WERI-Rb-1 (cell line): ENCODE measurements at regions not wholly inside any gene's neighbourhood (a gene's known extent, or its start where the extent isn't known, plus 50 kb on each side); places are given as distances from the start of the nearest gene placed in this dataset.

Experiments
- DNase-seq: peaks from one replicate; pipeline ENCODE4 v3.0.0-alpha.2; 2020
- H3K27ac ChIP-seq: fragments of 250-450 bp; sonication (Bioruptor Pico); 2 replicates; pipeline ENCODE4 v1.5.1; 2020; ENCODE audit warnings: mild to moderate bottlenecking, moderate library complexity
- H3K27me3 ChIP-seq: fragments of 250-450 bp; sonication (Bioruptor Pico); 2 replicates; pipeline ENCODE4 v1.5.1; 2021; ENCODE audit warnings: mild to moderate bottlenecking, low read depth, moderate library complexity; ENCODE audit not compliant: insufficient read depth, severe bottlenecking
- H3K36me3 ChIP-seq: fragments of 250-450 bp; sonication (Bioruptor Pico); 2 replicates; pipeline ENCODE4 v1.5.1; 2020; ENCODE audit warnings: mild to moderate bottlenecking, moderate library complexity
- H3K4me3 ChIP-seq: 2 replicates; pipeline ENCODE4 v1.5.1; 2011; ENCODE audit warnings: low read depth, mild to moderate bottlenecking, control low read depth, low read length
- H3K9me3 ChIP-seq: fragments of 250-450 bp; sonication (Bioruptor Pico); 2 replicates; pipeline ENCODE4 v1.5.1; 2021; ENCODE audit warnings: mild to moderate bottlenecking, moderate library complexity; ENCODE audit not compliant: severe bottlenecking
- TF ChIP-seq, protein P1 (sequence below): IDR thresholded peaks from 2 replicates; pipeline ENCODE4 v1.5.1; 2011; ENCODE audit warnings: low read depth, mild to moderate bottlenecking, control low read depth, inconsistent platforms, low read length

GRCh38 chr12:12019881-12020280 lies 50.9 kb upstream of the BCL2L14 start:
- TF ChIP-seq, protein P1, sequence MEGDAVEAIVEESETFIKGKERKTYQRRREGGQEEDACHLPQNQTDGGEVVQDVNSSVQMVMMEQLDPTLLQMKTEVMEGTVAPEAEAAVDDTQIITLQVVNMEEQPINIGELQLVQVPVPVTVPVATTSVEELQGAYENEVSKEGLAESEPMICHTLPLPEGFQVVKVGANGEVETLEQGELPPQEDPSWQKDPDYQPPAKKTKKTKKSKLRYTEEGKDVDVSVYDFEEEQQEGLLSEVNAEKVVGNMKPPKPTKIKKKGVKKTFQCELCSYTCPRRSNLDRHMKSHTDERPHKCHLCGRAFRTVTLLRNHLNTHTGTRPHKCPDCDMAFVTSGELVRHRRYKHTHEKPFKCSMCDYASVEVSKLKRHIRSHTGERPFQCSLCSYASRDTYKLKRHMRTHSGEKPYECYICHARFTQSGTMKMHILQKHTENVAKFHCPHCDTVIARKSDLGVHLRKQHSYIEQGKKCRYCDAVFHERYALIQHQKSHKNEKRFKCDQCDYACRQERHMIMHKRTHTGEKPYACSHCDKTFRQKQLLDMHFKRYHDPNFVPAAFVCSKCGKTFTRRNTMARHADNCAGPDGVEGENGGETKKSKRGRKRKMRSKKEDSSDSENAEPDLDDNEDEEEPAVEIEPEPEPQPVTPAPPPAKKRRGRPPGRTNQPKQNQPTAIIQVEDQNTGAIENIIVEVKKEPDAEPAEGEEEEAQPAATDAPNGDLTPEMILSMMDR, result no peak
- no peak overlapping the region for H3K27ac ChIP-seq
- H3K36me3 ChIP-seq, result no peaks in the 10 kb centered on the region
- H3K9me3 ChIP-seq, result no peaks in the 10 kb centered on the region
- no peak overlapping the region for H3K4me3 ChIP-seq
- no peaks in the 10 kb centered on the region for H3K27me3 ChIP-seq
- no peak for DNase-seq

- no peak overlapping the region for H3K4me3 ChIP-seq
- DNase-seq, result no peak
- H3K27ac ChIP-seq, result no peak overlapping the region
- no peaks in the 10 kb centered on the region for H3K9me3 ChIP-seq
- no peaks in the 10 kb centered on the region for H3K36me3 ChIP-seq
- H3K27me3 ChIP-seq, result no peaks in the 10 kb centered on the region
- TF ChIP-seq, protein P1, result no peak
Measured at GRCh38 chr12:12020762-12021161, 50.0 kb upstream of the BCL2L14 start.
